GM19035 (cell line): ENCODE measurements at regions not wholly inside any gene's neighbourhood (a gene's known extent, or its start where the extent isn't known, plus 50 kb on each side); places are given as distances from the start of the nearest gene placed in this dataset.
"Not testable (repeated sequence)": the region's sequence is repeated elsewhere in the genome, so short reads cannot be mapped to it uniquely, and the experiment has no call there.

Experiments used
- ATAC-seq: cut with Tn5 transposase; IDR thresholded peaks from one replicate; pipeline ENCODE4 v1.9.1; 2021; ENCODE audit not compliant: unreplicated experiment

DNA sequence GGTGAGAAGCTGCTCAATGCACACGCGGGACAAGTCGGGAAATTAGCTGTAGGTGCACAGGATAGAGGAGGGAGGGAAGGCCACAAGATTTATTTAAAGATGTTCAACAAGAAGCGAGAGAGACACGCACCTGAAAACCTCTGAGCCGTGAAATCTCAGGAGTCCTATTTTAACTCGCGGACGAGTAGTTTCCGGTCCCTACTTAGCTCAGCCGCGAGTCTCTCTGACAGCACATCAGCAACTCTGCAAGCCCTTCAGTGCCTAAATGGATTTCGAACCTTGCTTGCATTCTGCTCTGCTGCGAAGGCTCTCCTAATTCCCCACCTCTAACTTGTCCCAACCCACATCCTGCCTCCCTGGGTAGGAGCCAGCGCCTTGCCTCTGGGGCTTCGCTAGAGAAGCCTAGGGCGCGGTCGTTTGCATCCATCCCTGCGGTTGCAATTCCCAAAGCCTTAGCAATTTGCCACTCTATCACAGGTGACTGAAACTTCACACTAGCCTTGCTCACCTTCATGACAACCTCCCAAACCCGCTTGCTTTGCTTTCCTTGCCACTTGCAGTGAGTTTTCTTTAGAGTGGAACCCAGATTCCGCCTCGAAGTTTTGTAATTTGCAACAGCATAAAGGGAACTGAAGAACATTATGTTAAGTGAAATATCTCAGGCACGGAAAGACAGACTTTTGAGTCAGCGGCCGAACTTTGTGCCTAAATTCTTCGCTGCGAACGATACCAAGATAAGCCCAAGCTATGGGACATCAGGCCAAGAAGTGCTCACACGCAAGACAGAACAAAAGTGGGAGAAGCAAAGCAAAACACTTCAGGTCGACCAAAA lies 202.8 kb downstream of the KDM5D start:
- peak; percentile 95 for ATAC-seq

DNA sequence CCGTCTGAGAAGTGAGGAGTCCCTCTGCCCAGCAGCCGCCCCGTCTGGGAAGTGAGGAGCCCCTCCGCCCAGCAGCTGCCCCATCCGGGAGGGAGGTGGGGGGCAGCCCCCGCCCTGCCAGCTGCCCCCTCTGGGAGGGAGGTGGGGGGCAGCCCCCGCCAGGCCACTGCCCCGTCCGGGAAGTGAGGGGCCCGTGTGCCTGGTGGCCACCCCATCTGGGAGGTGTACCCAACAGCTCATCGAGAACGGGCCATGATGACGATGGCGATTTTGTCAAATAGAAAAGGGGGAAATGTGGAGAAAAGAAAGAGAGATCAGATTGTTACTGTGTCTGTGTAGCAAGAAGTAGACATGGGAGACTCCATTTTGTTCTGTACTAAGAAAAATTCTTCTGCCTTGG lies 208.8 kb downstream of the KDM5D start:
- ATAC-seq, result not testable (repeated sequence)

DNA sequence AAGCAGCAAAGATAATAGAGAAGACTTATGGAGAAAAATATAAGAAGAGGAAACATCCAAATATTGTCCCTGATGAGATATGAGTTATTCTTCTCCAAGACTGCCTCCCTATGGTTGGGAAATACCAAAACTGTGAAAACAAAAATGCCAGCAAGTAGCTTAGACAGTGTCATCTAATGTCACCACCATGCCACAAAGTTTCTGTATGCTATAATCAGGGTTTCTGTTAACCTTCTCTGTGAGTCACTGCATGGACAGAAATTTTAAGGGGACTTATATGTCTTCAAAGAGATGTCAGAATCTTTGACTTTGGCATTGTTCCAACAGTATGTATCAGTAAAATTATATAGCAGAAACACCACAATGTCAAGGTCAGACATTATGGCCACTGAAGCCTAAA lies 222.6 kb downstream of the KDM5D start:
- no peak for ATAC-seq

DNA sequence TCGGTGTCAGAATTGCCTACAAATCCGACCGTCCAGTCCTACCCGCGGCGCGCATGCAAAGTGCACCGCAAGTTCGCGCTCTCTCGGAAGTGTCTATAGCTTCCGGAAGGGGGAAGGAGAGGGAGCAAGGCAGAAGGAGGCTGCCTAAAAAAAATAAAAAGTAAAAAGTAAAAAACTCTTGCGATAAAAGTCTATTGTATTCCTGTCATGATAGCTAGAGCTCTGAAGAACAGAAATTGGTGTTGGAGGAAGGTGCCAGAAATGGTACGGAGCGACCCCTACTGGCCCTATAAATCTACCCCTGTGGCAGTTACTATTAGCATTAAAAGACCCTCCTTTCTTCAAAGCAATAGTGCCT lies 241.5 kb downstream of the KDM5D start:
- ATAC-seq, result no peak

DNA sequence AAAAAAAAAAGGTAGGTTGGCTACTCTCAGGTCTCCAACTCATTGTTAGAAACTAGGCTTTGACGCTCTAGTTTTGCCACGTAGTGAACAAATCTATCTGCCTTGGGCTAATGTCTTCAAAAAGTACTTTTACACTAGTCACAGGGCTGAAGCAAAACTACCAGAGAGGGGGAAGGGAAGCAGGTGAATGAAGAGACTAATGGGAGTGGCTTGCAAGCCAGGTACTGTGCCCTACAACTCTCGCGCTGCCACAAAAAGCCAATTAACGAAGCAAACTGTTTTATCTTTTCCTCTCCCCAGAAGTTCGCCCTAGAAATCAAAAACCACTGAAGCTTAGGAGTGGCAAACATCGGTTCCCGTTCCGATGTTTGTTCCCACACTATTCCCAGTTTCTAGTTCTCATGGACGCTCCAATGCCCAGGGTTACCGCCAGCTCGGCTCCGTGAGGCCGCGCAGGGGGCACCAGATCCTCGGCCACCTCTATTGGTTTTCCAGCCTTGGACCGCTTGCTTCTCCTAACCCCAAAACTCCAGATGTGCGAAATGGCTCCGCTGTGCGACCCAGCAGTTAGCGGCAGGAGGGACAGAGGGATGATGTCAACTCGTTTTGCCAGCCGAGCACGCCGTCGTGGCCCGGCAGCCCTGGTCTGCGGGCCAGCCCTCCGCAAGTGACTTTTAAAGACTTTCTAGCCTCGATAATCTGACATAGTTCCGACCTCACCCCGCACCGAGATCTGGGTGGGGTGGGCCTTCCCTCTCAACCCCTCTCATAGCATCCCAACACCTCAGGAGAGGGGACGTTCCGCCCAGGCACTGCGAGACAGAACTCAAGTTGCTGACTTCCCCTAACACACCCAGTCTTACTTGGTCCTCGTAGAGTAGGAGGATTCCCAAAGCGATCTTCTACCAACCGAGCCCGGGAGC lies 242.1 kb downstream of the KDM5D start:
- no peak for ATAC-seq

DNA sequence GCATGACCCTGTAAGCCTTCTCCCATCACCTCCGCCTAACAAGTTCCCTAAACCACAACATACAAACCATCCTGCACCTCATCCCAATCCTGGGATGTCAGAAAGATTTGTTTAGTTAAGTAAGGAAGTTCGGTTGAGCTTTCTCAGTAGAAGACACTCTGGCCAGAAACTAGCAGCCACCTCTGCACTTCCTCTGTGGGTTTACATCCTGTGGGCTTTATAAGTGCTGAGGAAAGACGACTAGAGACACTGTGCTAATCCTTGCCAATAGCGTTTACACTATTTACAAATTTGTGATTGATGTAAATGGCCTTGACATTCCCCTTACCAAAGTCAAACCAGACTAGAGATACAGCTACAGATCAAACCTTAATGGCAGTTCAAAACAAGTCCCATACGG lies 246.0 kb downstream of the KDM5D start:
- ATAC-seq, result no peak

DNA sequence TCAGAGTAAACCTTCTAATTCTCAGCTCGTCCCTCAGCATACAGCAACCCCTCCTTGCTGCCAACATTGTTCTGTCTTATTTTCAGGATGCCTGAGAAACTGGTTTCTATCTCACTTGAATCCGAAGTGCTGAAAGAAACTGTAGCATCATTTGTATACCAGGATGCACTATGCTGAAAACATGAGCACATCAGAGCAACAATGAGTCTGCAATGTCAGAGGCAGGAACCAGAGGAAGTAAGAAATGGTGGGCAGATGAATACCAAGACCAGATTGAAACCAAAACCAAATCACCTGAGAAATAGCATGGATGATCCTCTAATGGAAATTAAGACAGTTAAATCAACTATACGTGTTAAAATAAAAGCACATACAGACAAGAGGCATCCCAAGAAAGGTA lies 257.0 kb downstream of the KDM5D start:
- no peak for ATAC-seq

DNA sequence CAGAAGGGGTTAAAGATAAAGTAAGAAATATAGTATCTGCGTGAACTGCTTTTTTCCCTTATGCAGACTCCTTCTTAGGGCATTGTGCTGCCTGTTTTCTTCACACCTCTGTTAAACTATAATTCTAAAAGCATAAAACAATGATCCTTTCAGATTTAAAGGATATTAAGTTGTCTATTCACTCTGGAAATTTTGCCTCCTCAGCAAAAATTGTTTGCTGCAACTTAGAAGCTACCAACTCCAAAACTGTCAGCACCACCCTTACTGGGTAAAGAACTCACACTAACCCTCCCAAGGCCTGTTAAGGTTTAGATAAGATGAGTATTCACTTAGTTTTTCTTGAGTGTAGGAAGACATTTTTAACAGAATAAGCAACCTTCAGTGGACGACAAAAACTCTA lies 259.5 kb downstream of the KDM5D start:
- no peak for ATAC-seq

DNA sequence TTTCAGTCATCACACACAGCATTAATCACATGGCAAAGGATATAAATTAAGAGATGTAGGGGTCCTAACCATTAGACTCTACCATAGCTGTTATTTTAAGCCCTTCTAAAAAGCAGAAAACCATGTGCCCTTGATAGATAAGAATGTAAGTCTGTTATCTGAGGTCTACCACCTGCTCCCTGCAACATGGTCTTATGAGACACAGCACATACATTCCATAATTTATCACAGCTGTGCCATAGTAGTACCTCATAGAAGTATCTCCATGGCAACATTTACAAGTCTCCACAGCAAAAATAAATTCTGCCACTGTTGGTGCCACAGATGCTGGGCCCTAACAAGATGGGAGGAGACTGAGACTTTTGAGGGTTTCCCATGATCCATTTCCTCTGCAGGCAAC lies 265.4 kb downstream of the KDM5D start:
- no peak for ATAC-seq

DNA sequence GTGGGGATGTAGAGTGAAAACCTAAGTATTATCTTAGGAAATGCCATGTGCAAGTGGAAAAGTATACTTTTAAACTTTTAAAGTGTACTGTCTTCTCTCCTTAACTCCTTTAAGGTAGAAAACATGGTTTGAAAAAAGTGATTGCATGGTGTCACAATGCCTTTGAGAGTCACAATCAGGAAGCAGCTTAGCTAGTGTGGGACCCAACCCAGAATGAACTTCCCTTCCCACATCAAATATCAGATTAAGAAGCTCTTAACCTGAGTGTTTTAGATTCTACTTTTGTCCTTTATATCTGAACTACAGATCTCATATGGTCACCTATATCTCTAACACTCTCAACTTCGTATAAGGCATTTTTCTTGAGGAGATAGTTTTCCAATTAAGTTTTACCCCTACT lies 266.6 kb downstream of the KDM5D start:
- no peak for ATAC-seq

DNA sequence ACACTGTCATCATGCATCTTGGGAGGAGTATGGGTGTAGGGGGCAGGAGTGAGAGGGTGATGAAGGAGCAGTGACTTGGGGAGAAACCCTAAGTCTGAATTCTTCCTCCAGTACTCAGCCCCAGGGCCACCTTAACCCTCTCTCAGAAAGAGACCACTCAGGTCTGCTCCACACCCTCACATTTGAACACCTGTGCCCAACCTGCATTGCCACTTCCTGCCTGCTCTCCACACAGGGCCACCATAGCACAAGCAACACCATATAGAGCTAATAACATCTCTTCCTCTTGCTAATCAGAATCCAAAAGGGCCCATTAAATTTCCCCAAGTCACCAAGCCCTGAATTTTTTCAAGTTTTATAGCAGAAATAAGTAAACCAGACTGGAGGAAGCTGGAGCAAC lies 278.7 kb downstream of the KDM5D start:
- ATAC-seq, result no peak

DNA sequence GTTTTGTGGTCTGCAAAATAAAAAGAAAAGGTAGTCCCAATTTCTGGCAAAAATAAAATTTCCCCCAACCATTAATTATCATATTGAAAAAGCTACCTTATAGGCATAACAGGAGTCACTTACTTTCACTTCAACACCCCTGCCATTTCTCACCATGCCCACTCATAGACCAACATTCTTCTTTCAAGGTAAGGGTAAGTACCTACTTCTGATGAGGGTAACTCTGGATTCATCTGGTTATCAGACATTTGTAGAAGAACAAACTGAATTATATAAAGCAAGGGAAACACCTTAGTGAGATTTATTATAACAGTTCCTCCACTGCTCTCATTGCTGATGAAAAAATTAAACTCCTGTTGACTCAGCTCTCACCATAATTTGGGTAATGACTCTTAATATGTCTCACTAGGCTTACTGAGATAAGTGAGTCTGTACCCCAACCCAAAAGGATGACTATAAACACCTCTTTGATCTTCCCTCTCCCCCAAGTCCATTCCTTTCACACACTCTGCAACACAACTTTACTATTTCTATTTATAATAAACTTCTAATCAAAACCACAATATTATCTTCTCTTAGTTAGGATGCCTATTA lies 287.6 kb downstream of the KDM5D start:
- ATAC-seq, result no peak

DNA sequence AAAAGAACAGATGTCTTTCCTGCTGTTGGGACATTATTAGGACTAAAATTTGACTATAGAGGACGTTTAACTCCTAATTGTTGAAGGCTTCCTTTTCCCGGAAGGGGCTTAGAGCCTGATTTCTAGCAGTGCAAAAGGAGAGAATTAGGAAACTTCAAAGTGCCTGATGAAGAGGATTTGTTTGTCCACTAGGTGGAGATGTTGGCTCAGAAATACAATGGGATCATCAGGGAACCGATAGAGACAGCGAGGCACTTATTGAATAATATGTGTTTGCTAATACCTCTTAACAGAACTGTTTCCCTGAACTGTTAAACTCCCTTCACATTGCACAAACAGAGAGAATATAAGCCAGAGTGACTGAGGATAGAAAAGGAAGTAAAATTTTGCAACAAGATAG lies 311.5 kb downstream of the KDM5D start:
- peak; percentile 67 for ATAC-seq

DNA sequence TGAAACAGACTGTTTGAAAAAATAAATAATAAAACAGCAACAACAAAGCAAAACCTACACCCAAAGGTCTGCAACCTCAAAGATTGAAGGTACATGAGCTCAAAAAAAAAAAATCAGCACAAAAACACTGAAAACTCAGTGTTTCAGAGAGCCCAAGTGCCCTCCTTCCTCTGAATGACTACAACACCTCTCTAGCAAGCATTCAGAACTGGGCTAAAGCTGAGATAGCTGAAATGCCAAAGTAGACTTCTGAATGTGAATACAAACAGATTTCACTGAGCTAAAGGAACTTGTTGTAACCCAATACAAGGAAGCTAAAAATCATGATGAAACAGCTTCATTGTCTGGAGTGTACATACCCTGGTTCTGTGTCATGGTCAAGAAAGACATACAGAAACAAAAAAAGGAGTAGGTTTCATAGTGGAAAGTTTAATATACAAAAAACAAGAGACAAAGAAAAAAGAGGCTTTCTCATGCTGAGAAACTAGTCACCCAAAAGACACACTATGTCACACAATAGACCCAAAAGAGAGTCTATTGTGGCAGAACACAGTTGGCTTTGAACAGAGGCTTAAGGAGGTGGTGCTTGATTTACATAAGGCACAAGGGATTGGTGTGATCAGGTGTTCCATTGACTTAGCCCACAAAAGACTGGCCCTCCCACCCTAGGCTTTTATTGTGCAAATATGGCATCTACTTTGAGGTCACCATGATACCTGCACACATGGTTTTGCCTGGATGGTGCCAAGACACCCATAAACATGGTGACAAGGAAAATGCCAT lies 316.6 kb downstream of the KDM5D start:
- no peak for ATAC-seq

DNA sequence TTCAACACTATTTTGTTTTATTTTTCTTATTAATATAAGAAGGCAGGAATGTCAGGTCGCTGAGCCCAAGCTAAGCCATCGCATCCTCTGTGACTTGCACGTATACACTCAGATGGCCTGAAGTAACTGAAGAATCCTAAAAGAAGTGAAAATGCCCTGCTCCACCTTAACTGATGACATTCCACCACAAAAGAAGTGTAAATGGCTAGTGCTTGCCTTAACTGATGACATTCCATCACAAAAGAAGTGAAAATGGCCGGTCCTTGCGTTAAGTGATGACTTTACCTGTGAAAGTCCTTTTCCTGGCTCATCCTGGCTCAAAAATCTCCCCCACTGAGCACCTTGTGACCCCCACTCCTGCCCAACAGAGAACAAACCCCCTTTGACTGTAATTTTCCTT lies 317.3 kb downstream of the KDM5D start:
- ATAC-seq, result not testable (repeated sequence)

DNA sequence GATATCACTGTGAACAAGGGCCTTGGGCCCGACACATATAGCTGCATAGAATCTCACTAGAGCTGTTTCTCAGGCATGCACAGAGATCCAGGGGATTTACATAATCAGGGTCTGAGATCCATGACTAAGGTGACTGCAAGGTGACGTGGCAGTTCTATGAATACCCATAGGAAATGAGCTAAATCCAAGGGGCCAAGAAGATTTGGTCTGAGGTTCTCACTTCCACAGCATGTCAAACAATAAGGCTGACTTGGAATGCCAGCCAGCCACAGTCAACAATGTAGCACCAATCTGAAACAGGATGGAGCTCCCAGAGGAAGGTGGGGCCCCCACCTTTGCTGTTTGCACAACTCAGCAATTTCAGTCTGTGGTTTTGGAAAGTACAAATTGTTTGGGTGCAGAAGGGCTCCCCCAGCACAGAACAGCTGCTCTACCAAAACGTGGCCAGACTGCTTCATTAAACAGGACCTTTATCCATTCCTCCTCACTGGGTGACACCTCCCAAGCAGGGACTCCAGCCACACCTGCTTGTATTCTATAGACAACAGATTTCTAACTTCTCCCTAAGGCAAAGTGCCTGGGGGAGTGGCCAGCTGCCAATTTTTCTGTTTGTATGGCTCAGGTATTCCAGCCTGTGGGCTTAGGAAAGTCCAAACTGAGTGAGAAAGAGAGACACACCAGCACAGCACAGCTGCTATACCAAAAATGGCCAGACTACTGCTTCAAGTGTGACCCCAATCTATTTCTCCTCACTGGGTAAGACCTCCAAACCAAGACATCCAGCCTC lies 333.4 kb downstream of the KDM5D start:
- ATAC-seq, result no peak

DNA sequence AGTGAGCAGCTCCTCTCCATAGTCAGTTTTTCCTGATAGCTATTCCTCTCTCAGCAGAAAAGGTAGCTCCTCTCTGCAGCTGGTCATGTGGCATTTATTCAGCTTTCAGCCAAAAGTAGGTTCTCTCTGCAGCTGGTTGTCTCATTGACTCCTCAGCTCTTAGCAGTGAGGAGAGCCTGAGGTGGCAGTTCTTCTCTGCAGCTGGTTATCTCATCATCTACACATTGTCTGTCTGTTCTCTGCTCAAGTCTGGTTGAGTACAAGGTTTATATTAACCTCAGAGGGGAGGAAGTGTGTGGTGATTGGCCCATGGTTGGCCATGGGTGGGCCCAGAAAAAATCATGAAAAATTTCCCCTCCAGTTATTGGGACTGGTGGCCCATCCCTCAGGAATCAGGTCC lies 338.3 kb downstream of the KDM5D start:
- ATAC-seq, result no peak

DNA sequence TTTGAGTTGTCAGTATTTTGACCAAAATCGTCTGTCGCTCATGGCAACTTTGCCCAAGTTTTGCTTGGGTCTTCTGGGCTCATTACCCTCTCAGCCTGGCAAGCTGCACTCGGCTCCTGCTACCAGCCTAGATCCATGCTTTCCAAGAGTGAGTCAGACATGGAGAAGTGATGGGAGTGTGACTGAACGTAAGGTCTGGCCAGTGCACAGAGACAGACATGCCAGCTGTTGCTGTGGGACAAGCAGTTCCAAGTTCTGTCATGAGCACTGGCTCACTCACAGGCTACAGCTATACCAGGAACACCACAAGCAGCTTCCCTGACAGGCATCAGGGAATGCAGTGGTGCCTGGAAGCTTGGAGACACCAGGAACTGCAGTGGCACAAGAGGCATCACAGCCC lies 338.9 kb downstream of the KDM5D start:
- ATAC-seq, result no peak

DNA sequence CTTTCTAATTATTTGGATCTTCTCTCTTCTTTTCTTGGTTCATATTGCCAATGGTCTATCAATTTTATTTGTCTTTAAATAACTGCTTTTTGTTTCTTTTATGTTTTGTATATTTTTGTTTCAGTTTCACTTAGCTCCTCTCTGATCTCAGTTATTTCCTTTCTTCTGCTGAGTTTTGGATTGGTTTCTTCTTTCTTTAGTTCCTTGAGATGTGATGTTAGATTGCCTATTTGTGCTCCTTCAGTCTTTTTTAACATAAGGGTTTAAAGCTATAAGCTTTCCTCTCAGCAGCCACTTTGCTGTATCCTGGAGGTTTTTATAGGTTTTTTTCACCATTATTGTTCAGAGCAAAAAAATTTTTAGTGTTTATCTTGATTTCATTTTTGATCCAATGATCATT lies 351.6 kb downstream of the KDM5D start:
- ATAC-seq, result no peak

DNA sequence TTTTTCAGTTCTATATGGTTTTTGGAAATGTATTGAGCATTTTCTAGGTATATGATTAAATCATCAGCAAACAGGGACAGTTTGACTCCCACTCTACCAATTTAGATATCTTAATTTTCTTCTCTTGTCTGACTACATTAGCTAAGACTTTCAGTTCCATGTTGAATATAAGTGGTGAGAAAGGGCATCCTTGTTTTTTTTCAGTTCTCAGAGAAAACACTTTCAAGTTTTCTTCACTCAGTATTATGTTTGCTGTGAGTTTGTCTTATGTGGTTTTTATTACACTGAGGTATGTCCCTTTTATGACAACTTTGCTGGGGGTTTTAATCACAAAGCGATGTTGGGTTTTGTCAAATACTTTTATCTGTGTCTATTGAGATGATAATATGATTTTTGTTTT lies 352.6 kb downstream of the KDM5D start:
- no peak for ATAC-seq
